ENCODE measurements at regions not wholly inside any gene's neighbourhood (a gene's known extent, or its start where the extent isn't known, plus 50 kb on each side); places are given as distances from the start of the nearest gene placed in this dataset.

GRCh38 chr7:40987571-40987970 lies 715.3 kb downstream of the INHBA start:
- intact Hi-C loops (cut with micrococcal nuclease; ENCODE audit: unreplicated experiment): no loop called here
- H2AFZ ChIP-seq (ENCODE audit: low read length): no peak overlapping the region
- POLR2A ChIA-PET: no interaction called here

GRCh38 chr7:40986351-40986873 lies 716.5 kb downstream of the INHBA start:
- DNase-seq (ENCODE audit: low spot score): no peak
- intact Hi-C loops (cut with micrococcal nuclease; ENCODE audit: unreplicated experiment): no loop called here
- Histone ChIP-seq H3K36me3 (ENCODE audit: insufficient read depth, low read length) (no peaks in the 10 kb centered on the region), H2AFZ (ENCODE audit: low read length) (no peak overlapping the region), H3K27ac (ENCODE audit: low read depth, low read length, poor library complexity, severe bottlenecking) (no peak overlapping the region), H3K4me3 (ENCODE audit: low read depth, low read length, poor library complexity, severe bottlenecking) (no peak overlapping the region), H3K4me1 (ENCODE audit: insufficient read depth, low read length, poor library complexity, severe bottlenecking) (no peaks in the 10 kb centered on the region), H3K79me2 (ENCODE audit: insufficient read depth, low read depth, low read length) (no peaks in the 10 kb centered on the region), H3K9me2 (ENCODE audit: insufficient read depth, low read length) (no peaks in the 10 kb centered on the region), H3K9me3 (ENCODE audit: low read length) (no peaks in the 10 kb centered on the region), H3K4me2 (ENCODE audit: low read length) (no peak overlapping the region), H4K20me1 (ENCODE audit: insufficient read depth, low read length) (no peaks in the 10 kb centered on the region)
- ChIA-PET CTCF (ENCODE audit: unreplicated experiment) (no interaction called here), POLR2A (no interaction called here)
- BruUV-seq (replicated peaks): no TSS peak
- TF ChIP-seq CTCF (conservative IDR thresholded peaks at IDR 0.05; ENCODE audit: low read length) (no peak), EZH2phosphoT487 (IDR thresholded peaks at IDR 0.05; ENCODE audit: borderline replicate concordance, low read depth, low read length) (no peak)

More at GRCh38 chr7:40987571-40987970, 715.3 kb downstream of the INHBA start:
- Histone ChIP-seq H3K4me2 (ENCODE audit: low read length) (no peak overlapping the region), H3K27ac (ENCODE audit: low read depth, low read length, poor library complexity, severe bottlenecking) (no peak overlapping the region), H3K79me2 (ENCODE audit: insufficient read depth, low read depth, low read length) (no peaks in the 10 kb centered on the region), H3K36me3 (ENCODE audit: insufficient read depth, low read length) (no peaks in the 10 kb centered on the region), H3K9me3 (ENCODE audit: low read length) (no peaks in the 10 kb centered on the region), H3K4me1 (ENCODE audit: insufficient read depth, low read length, poor library complexity, severe bottlenecking) (no peaks in the 10 kb centered on the region), H3K9me2 (ENCODE audit: insufficient read depth, low read length) (no peaks in the 10 kb centered on the region), H3K4me3 (ENCODE audit: low read depth, low read length, poor library complexity, severe bottlenecking) (no peak overlapping the region), H4K20me1 (ENCODE audit: insufficient read depth, low read length) (no peaks in the 10 kb centered on the region)
- no TSS peak for BruUV-seq (replicated peaks)
- CTCF ChIA-PET (ENCODE audit: unreplicated experiment): no interaction called here
- no peak for DNase-seq (ENCODE audit: low spot score)
- TF ChIP-seq CTCF (conservative IDR thresholded peaks at IDR 0.05; ENCODE audit: low read length) (no peak), EZH2phosphoT487 (IDR thresholded peaks at IDR 0.05; ENCODE audit: borderline replicate concordance, low read depth, low read length) (no peak)

- Histone ChIP-seq H3K4me1 (ENCODE audit: insufficient read depth, low read length, poor library complexity, severe bottlenecking) (no peaks in the 10 kb centered on the region), H2AFZ (ENCODE audit: low read length) (no peak overlapping the region), H3K9me2 (ENCODE audit: insufficient read depth, low read length) (no peaks in the 10 kb centered on the region), H3K4me2 (ENCODE audit: low read length) (no peak overlapping the region), H3K4me3 (ENCODE audit: low read depth, low read length, poor library complexity, severe bottlenecking) (no peak overlapping the region), H3K9me3 (ENCODE audit: low read length) (no peaks in the 10 kb centered on the region), H3K27ac (ENCODE audit: low read depth, low read length, poor library complexity, severe bottlenecking) (no peak overlapping the region), H3K36me3 (ENCODE audit: insufficient read depth, low read length) (no peaks in the 10 kb centered on the region), H4K20me1 (ENCODE audit: insufficient read depth, low read length) (no peaks in the 10 kb centered on the region), H3K79me2 (ENCODE audit: insufficient read depth, low read depth, low read length) (no peaks in the 10 kb centered on the region)
- ChIA-PET CTCF (ENCODE audit: unreplicated experiment) (no interaction called here), POLR2A (no interaction called here)
- intact Hi-C loops (cut with micrococcal nuclease; ENCODE audit: unreplicated experiment): no loop called here
- no TSS peak for BruUV-seq (replicated peaks)
- no peak for DNase-seq (ENCODE audit: low spot score)
- no peak for TF ChIP-seq CTCF (conservative IDR thresholded peaks at IDR 0.05; ENCODE audit: low read length)
- no peak for TF ChIP-seq EZH2phosphoT487 (IDR thresholded peaks at IDR 0.05; ENCODE audit: borderline replicate concordance, low read depth, low read length)
These were observed 719.8 kb downstream of the INHBA start for GRCh38 chr7:40983111-40983510.
